Stimulated activated CD4-positive, alpha-beta T cell treated with anti-CD3 and anti-CD28 coated beads, Interleukin-15, amount 100 ng/mL, for 24 hours (primary cell): ENCODE measurements at regions not wholly inside any gene's neighbourhood (a gene's known extent, or its start where the extent isn't known, plus 50 kb on each side); places are given as distances from the start of the nearest gene placed in this dataset.

Source experiments
- DNase-seq: peaks from one replicate; pipeline ENCODE4 v3.0.0-alpha.2; 2020

- DNase-seq = no peak
These were observed 357.2 kb downstream of the ZSWIM6 start for GRCh38 chr5:61689153-61689846.

- no peak for DNase-seq
These were observed 365.9 kb downstream of the ZSWIM6 start for GRCh38 chr5:61697809-61698558.

DNA sequence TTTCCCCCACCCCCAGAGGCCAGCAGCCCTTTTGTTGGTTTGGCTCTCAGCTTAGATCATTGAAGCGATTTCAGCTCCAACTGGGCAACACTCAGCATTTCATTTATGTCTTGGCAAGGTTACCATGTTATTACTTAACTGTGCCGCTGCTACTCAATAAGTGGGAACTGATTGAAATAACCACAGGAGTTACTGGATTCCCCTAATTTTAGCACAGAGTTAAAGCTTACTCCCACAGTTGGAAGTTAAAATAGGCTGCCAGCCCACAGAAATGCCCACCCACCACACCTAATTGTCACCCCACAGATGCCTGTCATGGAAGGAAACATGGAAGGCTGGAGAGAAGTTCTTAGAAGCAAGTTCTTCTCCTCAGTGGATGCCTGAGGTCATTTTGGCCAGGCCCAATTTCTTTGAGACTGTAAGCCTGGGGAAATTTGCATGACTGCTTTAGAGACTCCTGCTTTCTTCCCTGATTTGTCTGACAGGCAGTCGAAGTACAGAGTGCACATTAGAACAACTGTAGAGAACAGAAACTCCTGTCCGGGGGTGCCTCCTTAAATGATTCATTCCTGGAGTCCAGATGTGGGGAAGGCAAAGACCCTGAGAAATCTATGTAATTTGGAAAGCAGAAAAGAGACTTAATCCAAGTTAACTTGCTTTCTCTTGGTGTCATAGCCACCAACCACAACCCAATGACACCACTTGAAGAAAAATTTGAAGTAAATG, 370.0 kb downstream of the ZSWIM6 start:
- no peak for DNase-seq

- DNase-seq = no peak
These were observed 370.7 kb downstream of the ZSWIM6 start for GRCh38 chr5:61702784-61703183.

DNA sequence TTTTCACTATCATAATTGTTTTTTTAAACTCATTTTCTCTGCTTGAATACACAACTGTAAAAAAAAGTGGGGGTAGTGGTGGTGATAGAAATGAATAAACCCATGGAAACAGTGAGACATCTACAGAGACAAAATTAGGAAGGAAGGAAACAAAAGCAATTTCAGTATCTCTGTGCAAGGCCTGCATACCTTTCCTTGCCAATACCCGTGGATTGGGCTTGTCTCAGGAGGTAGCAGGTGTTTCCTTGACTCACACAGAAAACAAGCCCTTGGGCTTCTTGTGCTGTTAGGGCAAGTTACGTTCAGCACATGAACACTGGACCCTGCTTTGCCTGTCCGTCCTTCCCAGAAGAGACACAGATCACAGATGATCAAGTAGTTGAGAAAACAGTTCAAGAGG, 372.2 kb downstream of the ZSWIM6 start:
- no peak for DNase-seq

- no peak for DNase-seq
These were observed 374.7 kb downstream of the ZSWIM6 start for GRCh38 chr5:61706751-61707150.

GRCh38 chr5:61719124-61719523, 387.1 kb downstream of the ZSWIM6 start:
- DNase-seq = no peak

- DNase-seq = no peak
These were observed 388.8 kb downstream of the ZSWIM6 start for GRCh38 chr5:61720829-61721228.

DNA sequence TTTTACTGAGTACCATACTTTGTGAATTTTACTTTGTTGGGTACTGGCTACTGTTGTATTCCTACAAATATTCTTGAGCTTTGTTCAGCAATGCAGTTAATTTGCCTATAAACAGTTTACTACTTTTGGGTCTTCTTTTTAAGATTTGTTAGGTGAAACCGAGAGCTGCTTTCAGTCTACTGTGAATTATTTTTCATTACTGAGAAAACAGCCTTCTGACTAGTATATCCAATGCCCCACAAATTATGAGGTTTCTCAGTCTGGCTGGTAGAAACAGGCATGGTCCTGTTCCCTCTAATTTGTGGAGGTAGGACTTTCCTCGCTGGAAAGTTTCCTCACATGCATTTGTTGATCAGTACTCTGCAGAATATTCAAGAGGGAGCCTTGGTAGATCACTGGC, 392.0 kb downstream of the ZSWIM6 start:
- DNase-seq = no peak

GRCh38 chr5:61728287-61728686, 396.2 kb downstream of the ZSWIM6 start:
- DNase-seq = no peak

GRCh38 chr5:61730866-61731265, 398.8 kb downstream of the ZSWIM6 start:
- no peak for DNase-seq

- DNase-seq = no peak
These were observed 399.3 kb downstream of the ZSWIM6 start for GRCh38 chr5:61731267-61731945.

GRCh38 chr5:61731946-61732314, 399.9 kb downstream of the ZSWIM6 start:
- no peak for DNase-seq

- DNase-seq = no peak
These were observed 400.3 kb downstream of the ZSWIM6 start for GRCh38 chr5:61732369-61732768.

DNA sequence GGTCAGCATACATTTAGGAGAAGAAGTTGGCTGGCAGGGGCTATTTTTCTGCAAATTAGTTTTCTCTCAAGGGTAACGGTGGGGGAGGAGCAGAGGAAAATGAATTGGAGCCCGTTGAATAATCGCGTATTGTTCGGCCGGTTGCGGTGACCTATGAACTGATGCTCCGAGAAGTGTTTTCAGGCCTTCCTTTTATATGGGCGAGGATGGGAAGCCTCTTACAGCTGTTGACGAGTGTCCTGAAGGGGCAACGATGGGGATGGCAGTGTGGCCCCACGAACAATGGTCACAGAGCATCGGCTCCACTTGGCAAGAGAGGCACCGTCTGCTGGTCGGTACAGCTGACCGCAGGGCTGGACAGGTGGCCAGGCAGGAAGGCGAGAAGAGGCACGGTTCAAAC, 400.7 kb downstream of the ZSWIM6 start:
- DNase-seq = no peak

DNA sequence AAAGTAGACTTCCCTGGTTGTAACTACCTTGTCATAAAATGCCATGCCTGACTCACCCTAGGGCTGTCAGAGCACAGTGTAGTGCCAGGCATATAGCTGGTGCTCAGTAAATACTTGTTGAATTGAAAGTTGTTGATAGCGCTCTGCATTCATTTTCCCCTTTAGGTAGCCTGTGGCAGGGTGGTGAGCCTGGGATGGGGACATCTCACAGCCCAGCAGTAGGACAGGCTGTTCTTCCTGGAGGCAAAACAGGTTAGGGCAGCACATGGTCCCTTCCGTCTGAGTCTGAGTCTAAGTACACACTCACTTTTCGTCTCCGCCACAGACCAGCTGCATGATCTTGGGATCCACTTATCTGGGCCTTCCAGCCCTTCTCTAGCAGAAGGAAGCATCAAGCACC, 401.9 kb downstream of the ZSWIM6 start:
- DNase-seq = no peak

DNA sequence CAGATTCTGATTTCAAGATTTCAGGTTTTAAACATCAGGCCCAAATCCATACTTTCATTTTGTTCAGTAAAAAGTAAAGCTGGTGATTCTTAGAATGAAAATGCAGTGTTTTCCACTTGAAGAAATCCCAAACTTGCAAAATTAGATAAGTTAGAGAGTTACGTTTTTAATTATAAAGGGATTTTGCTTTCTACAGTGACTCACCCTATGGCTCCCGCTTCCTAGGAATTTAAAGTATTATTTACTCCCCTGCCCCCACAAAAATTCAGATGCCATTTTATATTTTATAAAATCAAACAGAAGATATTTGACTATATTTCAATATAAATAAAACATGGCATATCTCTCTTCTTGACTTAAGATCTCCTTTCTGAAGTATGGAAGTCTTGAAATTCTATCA, 402.9 kb downstream of the ZSWIM6 start:
- no peak for DNase-seq

DNA sequence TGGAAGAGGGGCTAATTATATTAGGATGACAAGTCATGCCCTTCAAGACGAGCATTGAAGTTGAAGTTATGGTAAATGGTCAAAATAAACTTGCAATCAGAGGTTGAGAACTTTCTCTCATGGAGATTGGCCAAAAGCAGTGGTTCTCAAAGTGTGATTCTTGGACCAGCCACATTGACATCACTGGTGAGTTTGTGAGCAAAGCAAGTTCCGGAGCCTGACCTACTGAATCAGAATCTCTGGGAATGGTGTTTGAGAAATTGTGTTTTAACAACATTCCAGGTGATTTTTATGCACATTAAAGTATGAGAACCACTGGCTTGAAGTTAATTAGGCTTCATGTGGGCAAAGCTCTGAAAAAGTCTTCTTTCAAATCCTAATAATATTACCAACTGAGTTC, 403.5 kb downstream of the ZSWIM6 start:
- no peak for DNase-seq

DNA sequence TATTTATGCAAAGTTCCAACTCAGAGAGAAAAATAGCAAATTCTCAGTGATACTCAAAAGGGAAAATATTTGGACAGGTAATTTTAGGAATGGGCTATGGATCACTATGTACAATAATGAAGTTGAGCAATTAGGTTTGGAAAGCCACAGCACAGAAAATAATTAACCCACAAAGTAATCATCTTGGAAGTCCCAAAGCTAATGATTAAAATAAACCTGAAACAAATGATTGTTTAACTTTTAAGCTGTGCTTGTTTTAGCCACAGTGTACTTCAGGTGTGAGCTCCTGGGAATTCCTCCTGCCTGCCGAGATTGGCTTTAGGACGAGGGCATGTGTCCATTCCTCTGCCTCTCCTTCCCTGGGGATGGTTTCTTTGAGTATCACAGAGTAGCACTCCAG, 403.9 kb downstream of the ZSWIM6 start:
- no peak for DNase-seq

DNA sequence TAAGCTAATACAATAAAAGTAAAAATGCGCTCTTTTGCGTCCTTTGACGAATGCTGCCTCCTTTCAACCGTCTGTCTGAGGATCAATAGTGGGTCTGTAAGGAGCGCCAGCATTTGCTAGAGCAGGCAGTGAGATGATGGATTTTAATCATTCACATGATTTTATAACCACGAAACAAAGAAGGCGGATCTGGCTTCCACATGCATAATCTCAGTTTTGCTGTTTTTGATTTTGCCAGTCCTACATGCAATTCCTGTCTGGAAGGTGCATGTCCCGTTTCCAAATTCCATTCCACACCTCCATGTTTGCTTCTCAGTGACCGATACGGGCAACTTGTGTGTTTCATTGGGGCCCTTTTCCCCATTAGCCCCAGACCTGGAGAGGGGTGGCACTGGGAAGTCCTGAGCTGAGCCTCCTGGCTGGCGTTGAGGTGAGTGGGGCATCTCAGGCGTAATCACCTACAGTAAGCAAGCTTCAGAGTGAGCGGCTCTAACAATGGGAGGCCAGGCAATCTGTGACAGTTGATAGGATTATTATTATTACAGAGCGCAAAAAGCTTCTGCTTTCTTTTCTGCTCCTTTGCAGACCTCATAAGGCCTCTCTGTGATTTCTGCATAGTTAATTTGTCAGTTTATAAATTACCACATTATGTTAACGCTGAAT, 405.4 kb downstream of the ZSWIM6 start:
- no peak for DNase-seq

DNA sequence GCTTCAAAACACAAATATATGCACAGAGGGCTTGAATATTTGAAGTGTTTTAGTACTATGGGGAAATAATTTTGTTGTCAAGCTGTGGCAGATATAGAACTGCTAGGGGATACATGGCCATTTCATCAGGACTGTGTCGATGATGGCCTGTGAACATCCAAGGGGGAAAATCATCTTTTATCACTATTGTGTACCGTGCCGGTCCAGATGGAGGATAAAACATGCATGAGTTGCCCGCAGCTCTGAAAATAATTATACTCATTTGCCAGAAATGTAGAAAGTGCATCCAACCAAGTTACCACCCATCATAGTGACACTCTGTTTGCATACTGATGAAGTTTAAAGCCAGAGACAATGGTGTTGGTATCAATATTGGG, 405.9 kb downstream of the ZSWIM6 start:
- DNase-seq = no peak

- no peak for DNase-seq
These were observed 406.4 kb downstream of the ZSWIM6 start for GRCh38 chr5:61738446-61738845.
